GM18870 (cell line): ENCODE measurements at regions not wholly inside any gene's neighbourhood (a gene's known extent, or its start where the extent isn't known, plus 50 kb on each side); places are given as distances from the start of the nearest gene placed in this dataset.

Experiments used
- ATAC-seq: cut with Tn5 transposase; IDR thresholded peaks from one replicate; pipeline ENCODE4 v1.9.1; 2021; ENCODE audit warnings: moderate library complexity; ENCODE audit not compliant: unreplicated experiment

- ATAC-seq: no peak
These were observed 754.3 kb downstream of the MECOM start for GRCh38 chr3:168909260-168909659.

- no peak for ATAC-seq
These were observed 768.1 kb downstream of the MECOM start for GRCh38 chr3:168895419-168895818.

GRCh38 chr3:168894214-168894613, 769.3 kb downstream of the MECOM start:
- ATAC-seq: no peak

DNA sequence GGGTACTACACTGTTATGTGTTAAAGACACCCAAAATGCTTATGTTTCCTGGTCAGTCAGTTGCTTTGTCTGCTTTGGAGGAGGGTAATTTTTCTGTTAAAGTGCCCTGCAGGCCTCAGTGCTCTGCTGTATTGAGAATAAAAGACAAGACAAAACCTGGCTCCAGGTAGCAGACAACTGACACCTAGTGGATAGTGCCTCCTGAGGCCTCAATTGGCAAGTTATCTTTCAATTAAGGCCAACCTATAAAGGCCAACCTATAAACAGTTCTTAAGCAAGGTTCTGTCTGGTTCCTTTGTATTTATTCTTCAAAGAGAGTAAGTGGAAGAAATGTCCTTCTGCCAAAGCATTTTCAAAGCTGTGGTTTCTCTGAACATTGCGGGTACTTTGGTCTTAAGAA, 773.8 kb downstream of the MECOM start:
- ATAC-seq: no peak

GRCh38 chr3:168888781-168889180, 774.7 kb downstream of the MECOM start:
- ATAC-seq: no peak

DNA sequence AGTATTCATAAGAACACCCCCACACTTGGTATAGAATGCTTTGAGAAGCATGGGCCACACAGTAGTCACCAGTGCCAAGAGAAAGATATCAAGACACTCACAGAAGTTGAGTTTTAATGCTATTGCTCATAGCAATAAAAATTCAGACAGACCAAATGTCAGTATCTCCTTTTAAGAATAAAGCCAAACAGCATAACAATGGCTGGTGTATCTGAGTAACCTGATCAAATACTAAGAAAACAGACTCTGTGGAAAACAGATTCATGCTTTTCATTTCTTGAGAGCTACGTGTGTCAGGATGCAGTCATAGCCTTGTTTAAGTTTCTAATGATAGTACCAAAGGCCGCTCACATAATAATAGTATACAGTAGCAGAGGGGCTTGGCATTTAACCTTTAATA, 778.5 kb downstream of the MECOM start:
- no peak for ATAC-seq

DNA sequence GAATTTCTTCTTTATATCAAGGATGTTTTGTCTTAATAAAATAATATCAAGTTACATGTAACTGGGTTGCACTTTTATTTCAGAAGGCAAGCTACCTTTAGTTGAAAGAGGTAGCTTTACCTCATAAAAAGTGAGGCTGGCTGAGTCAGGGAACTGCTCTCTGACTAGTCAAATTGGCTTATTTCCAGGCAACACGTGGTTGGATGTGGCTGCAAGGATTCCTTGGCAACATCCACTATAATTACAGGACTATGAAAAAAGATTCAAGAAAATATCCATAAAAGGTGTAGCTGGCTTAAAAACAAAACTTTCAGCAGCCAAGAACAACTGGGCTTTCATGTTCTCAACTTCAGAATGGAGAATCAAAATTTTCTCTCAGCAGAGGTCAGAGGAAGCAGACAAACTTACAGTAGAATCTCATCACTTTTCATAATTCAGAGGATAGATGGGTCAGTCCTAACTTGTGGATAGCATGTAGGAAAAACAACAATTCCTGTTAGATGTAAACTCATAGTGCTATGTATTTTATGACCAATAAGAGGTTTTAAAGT, 779.1 kb downstream of the MECOM start:
- ATAC-seq: no peak

- no peak for ATAC-seq
These were observed 780.4 kb downstream of the MECOM start for GRCh38 chr3:168883145-168883544.

- ATAC-seq: no peak
These were observed 781.7 kb downstream of the MECOM start for GRCh38 chr3:168881804-168882203.

DNA sequence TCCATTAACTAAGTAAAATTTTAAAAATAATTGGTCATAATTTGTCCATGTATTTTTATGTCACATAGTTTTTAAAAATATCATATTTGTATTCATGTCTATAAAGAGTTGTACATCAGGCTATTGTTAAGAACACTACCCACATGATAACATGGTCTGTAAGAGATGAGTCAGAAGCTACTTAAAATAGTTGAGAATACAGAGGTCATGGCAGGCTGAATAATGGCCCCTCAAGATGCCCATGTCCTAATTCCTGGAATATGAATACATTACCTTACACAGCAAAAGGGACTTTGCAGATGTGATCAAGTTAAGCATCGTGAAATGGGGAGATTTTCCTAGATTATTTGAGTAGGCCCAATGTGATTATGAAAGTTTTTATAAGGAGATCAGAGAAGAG, 782.9 kb upstream of the GOLIM4 start:
- no peak for ATAC-seq

- no peak for ATAC-seq
These were observed 782.2 kb upstream of the GOLIM4 start for GRCh38 chr3:168877899-168878298.

DNA sequence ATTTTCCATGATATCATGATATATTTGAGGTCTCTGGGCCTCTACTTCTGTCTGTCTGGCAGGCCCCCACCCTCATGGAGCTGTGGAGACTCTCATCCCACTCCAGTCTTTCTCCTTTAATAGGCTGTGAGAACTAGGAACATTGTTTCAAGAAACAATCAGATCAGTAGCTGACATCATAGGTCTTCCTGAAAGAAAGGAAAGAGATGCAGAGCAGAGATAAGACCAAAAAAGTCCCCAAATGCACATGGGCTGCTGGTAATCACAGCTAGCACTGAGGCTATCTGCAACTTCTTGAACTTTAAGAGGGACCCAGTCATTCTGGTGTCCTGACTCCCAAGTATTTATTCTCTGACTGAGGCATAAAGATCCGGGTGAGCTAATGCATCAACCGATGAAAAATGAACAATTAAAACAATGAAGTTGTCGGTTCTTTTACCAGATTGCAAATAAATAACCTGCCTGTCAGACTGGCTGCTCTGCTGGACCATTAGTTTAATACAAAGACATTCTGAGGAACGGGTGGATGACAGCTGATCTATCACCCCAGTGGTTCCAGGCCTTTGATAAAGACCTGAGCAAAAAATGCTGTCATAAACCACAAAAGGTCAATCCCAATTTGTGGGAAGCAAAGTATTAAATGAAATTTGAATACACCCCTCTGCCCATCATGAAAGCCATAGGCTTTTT, 780.8 kb upstream of the GOLIM4 start:
- no peak for ATAC-seq

- ATAC-seq: no peak
These were observed 777.1 kb upstream of the GOLIM4 start for GRCh38 chr3:168872826-168873225.

- no peak for ATAC-seq
These were observed 775.2 kb upstream of the GOLIM4 start for GRCh38 chr3:168870892-168871291.

GRCh38 chr3:168865022-168865551, 769.4 kb upstream of the GOLIM4 start:
- ATAC-seq: no peak

GRCh38 chr3:168864107-168865021, 768.6 kb upstream of the GOLIM4 start:
- ATAC-seq: no peak

GRCh38 chr3:168863561-168863960, 767.8 kb upstream of the GOLIM4 start:
- ATAC-seq: no peak

GRCh38 chr3:168862466-168862865, 766.7 kb upstream of the GOLIM4 start:
- ATAC-seq: no peak

DNA sequence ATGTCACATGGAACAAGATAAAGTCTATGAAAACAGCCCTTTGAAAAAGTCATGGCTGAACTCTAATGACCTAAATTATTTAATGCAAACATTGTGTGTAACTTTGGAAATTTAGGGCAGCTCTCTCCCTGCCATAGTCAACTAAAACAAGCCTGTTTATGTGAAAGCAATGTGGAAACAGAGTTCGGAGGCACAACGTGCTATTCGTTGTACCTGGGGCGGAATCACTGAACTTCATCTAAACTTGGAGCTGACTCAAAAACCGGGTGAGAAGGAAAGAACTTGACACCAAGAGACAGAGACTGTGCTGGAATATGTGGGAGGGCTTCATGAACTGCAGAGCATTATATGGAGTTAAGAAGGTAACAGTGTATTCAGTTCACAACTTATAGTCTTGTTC, 764.9 kb upstream of the GOLIM4 start:
- no peak for ATAC-seq

GRCh38 chr3:168860028-168860427, 764.3 kb upstream of the GOLIM4 start:
- no peak for ATAC-seq

- ATAC-seq: no peak
These were observed 763.9 kb upstream of the GOLIM4 start for GRCh38 chr3:168859574-168859973.

- no peak for ATAC-seq
These were observed 763.4 kb upstream of the GOLIM4 start for GRCh38 chr3:168859143-168859542.
